ENCODE measurements at regions not wholly inside any gene's neighbourhood (a gene's known extent, or its start where the extent isn't known, plus 50 kb on each side); places are given as distances from the start of the nearest gene placed in this dataset.
"Not testable (repeated sequence)": the region's sequence is repeated elsewhere in the genome, so short reads cannot be mapped to it uniquely, and the experiment has no call there.

DNA sequence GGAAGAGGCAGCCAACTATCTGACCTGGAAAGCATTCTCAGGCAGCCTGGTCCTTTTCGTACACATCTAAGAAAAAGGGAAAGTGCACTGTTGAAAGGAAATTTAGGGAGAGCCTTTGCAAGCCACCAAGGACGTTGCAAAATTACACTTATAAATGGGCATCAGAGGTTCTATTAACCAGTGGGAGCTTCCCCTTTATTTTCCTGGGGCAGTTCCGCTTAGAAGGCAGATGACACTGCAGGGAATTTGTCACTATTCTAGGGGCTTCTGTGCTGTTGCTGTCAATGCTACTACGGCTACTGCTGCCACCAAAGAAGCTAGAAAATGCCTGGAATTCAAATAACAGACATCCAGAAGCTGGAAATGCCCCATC is 79.6 kb upstream of the AUTS2 start:
- no peak for ATAC-seq

GRCh38 chr7:69526570-69526969 is 71.7 kb upstream of the AUTS2 start:
- ATAC-seq (no peak), DNase-seq (ENCODE audit: low spot score) (no peak)
- no peak overlapping the region for H3K27ac Mint-ChIP-seq
- H3K4me1 Mint-ChIP-seq (ENCODE audit: low read depth in 2 of 2): no peaks in the 10 kb centered on the region
- H3K27me3 Mint-ChIP-seq: peaks cover 4 to 15% of the 10 kb centered on the region in 2 donors
- H3K4me3 Mint-ChIP-seq: no peak overlapping the region
- no peaks in the 10 kb centered on the region for H3K36me3 Mint-ChIP-seq
- H3K9me3 Mint-ChIP-seq: no peaks in the 10 kb centered on the region

More for the DNA sequence above, 79.6 kb upstream of the AUTS2 start:
- Mint-ChIP-seq H3K4me3 (no peak overlapping the region), H3K27me3 (peaks cover 0 to 8% of the 10 kb centered on the region in 2 donors), H3K9me3 (no peaks in the 10 kb centered on the region), H3K36me3 (no peaks in the 10 kb centered on the region), H3K27ac (no peak overlapping the region), H3K4me1 (ENCODE audit: low read depth in 2 of 2) (peaks cover 0 to 2% of the 10 kb centered on the region in 2 donors)
- no peak for DNase-seq (ENCODE audit: low spot score)

DNA sequence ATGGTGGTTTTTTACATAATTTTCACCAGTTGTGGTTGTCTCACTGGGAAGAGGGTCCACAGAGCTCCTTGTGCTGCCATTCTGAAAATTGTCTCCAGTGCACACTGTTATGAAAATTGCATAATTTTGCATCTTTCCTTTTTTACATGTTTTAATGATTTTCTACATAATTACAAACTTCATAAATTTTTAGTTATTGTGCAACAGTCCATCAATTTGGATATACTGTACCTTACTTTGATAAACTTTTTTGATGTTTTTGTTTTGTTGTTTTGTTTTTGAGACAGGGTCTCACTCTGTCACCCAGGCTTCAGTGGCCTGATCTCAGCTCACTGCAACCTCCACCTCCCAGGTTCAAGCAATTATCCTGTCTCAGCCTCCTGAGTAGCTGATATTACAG is 70.6 kb upstream of the AUTS2 start:
- H3K9me3 Mint-ChIP-seq: no peaks in the 10 kb centered on the region
- H3K4me3 Mint-ChIP-seq: no peak overlapping the region
- no peak overlapping the region for H3K27ac Mint-ChIP-seq
- no peaks in the 10 kb centered on the region for H3K36me3 Mint-ChIP-seq
- DNase-seq (ENCODE audit: low spot score) (no peak), ATAC-seq (no peak)
- H3K27me3 Mint-ChIP-seq: peaks cover 3 to 18% of the 10 kb centered on the region in 2 donors
- H3K4me1 Mint-ChIP-seq (ENCODE audit: low read depth in 2 of 2): no peaks in the 10 kb centered on the region

- no peak for DNase-seq (ENCODE audit: low spot score)
- no peaks in the 10 kb centered on the region for H3K9me3 Mint-ChIP-seq
- H3K36me3 Mint-ChIP-seq: no peaks in the 10 kb centered on the region
- H3K4me1 Mint-ChIP-seq (ENCODE audit: low read depth in 2 of 2): no peaks in the 10 kb centered on the region
- no peak overlapping the region for H3K27ac Mint-ChIP-seq
- no peak for ATAC-seq
- H3K27me3 Mint-ChIP-seq: peaks cover 7 to 17% of the 10 kb centered on the region in 2 donors
- H3K4me3 Mint-ChIP-seq: no peak overlapping the region
Observed at GRCh38 chr7:69531050-69531449, 67.2 kb upstream of the AUTS2 start.

- Mint-ChIP-seq H3K4me1 (ENCODE audit: low read depth in 2 of 2) (no peaks in the 10 kb centered on the region), H3K27ac (no peak overlapping the region), H3K27me3 (peaks cover 7 to 17% of the 10 kb centered on the region in 2 donors), H3K4me3 (no peak overlapping the region), H3K9me3 (no peaks in the 10 kb centered on the region), H3K36me3 (no peaks in the 10 kb centered on the region)
- no peak for DNase-seq (ENCODE audit: low spot score)
- no peak for ATAC-seq
Observed at GRCh38 chr7:69534461-69535041, 63.7 kb upstream of the AUTS2 start.

DNA sequence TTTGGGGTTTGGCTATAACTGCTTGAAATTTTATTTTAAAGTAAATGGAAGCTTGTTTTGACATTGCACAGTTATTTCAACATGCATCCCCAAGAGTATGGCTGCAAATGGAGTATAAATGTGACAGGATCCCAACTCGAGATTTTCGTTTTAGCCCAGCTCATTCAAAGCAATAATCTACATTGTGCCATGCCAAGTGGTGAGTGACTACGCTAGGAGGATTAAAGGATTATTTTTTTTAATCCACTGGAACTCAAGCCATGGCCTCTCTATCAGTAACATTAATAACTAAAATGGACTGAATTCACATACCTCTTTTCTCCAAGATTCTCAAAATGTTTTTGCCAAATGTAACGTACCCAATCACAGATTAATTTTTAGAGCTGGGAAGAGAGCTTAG is 60.6 kb upstream of the AUTS2 start:
- H3K9me3 Mint-ChIP-seq: no peaks in the 10 kb centered on the region

GRCh38 chr7:69539531-69539930 is 58.7 kb upstream of the AUTS2 start:
- Mint-ChIP-seq H3K4me3 (no peak overlapping the region), H3K9me3 (no peaks in the 10 kb centered on the region), H3K27ac (no peak overlapping the region), H3K36me3 (no peaks in the 10 kb centered on the region), H3K27me3 (peaks cover 0 to 3% of the 10 kb centered on the region in 2 donors), H3K4me1 (ENCODE audit: low read depth in 2 of 2) (no peaks in the 10 kb centered on the region)
- no peak for DNase-seq (ENCODE audit: low spot score)
- ATAC-seq: no peak

More for the DNA sequence above, 60.6 kb upstream of the AUTS2 start:
- ATAC-seq (no peak), DNase-seq (ENCODE audit: low spot score) (no peak)
- no peaks in the 10 kb centered on the region for H3K36me3 Mint-ChIP-seq
- peaks cover 7 to 14% of the 10 kb centered on the region in 2 donors for H3K27me3 Mint-ChIP-seq
- no peak overlapping the region for H3K4me3 Mint-ChIP-seq
- H3K4me1 Mint-ChIP-seq (ENCODE audit: low read depth in 2 of 2): no peaks in the 10 kb centered on the region
- H3K27ac Mint-ChIP-seq: no peak overlapping the region

DNA sequence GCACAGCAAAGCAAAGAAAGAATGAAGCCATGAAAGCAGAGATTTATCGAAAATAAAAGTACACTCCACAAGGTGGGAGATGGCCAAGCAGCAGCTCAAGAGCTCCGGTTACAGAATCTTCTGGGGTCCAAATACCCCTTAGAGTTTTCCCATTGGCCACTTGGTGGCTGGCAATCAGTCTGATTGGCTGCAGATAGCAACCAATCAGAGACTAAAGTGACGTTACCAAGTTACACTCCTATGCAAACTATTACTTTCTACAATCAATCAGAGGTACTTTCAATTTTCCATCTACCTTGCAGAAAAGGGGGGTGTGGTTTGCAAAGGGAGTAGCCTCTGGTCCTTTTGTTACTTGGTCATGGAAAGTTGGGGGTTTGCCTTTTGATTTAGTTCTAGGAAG is 58.0 kb upstream of the AUTS2 start:
- DNase-seq (ENCODE audit: low spot score): no peak
- no peaks in the 10 kb centered on the region for H3K4me1 Mint-ChIP-seq (ENCODE audit: low read depth in 2 of 2)
- H3K9me3 Mint-ChIP-seq: no peaks in the 10 kb centered on the region
- H3K36me3 Mint-ChIP-seq: no peaks in the 10 kb centered on the region
- H3K27ac Mint-ChIP-seq: no peak overlapping the region
- no peak overlapping the region for H3K4me3 Mint-ChIP-seq
- no peaks in the 10 kb centered on the region for H3K27me3 Mint-ChIP-seq
- no peak for ATAC-seq

DNA sequence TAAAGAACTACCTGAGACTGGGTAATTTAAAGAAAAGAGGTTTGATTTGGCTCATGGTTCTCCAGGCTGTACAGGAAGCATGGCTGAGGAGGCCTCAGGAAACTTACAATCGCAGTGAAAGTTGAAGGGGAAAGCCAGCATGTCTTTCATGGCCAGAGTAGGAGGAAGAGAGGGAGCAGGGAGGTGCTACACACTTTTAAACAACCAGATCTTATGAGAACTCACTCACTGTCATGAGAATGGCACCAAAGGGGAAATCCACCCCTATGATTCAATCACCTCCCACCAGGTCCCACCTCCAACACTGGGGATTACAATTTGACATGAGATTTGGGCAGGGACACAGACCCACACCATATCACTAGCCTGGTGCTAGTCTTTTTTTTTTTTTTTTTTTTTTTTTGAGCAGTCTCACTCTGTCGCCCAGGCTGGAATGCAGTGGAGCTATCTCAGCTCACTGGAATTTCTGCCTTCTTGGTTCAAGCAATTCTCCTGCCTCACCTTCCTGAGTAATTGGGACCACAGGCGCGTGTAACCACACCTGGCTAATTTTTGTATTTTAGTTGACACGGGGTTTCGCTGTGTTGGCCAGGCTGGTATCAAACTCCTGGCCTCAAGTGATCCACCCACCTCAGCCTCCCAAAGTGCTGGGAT is 56.4 kb upstream of the AUTS2 start:
- not testable (repeated sequence) for H3K27me3 Mint-ChIP-seq, H3K36me3 Mint-ChIP-seq, H3K9me3 Mint-ChIP-seq

GRCh38 chr7:69545175-69545574 is 53.1 kb upstream of the AUTS2 start:
- H3K27me3 Mint-ChIP-seq: peaks cover 0 to 5% of the 10 kb centered on the region in 2 donors
- ATAC-seq (no peak), DNase-seq (ENCODE audit: low spot score) (no peak)
- H3K36me3 Mint-ChIP-seq: no peaks in the 10 kb centered on the region
- no peaks in the 10 kb centered on the region for H3K9me3 Mint-ChIP-seq
- no peak overlapping the region for H3K4me3 Mint-ChIP-seq
- no peaks in the 10 kb centered on the region for H3K4me1 Mint-ChIP-seq (ENCODE audit: low read depth in 2 of 2)
- H3K27ac Mint-ChIP-seq: no peak overlapping the region

More for the DNA sequence above, 56.4 kb upstream of the AUTS2 start:
- H3K4me1 Mint-ChIP-seq (ENCODE audit: low read depth in 2 of 2); DNase-seq (ENCODE audit: low spot score); ATAC-seq; H3K4me3 Mint-ChIP-seq; H3K27ac Mint-ChIP-seq: not testable (repeated sequence)
